ENCODE measurements at regions not wholly inside any gene's neighbourhood (a gene's known extent, or its start where the extent isn't known, plus 50 kb on each side); places are given as distances from the start of the nearest gene placed in this dataset.
"Not testable (repeated sequence)": the region's sequence is repeated elsewhere in the genome, so short reads cannot be mapped to it uniquely, and the experiment has no call there.

GRCh38 chr18:38491195-38491594 lies 925.6 kb upstream of the CELF4 start:
- no peaks in the 10 kb centered on the region for H3K36me3 ChIP-seq (ENCODE audit: control insufficient read depth in 2 of 2, insufficient read depth in 2 of 2, low read length in 1 of 2)
- H3K27ac ChIP-seq (ENCODE audit: control insufficient read depth, insufficient read depth) = no peak overlapping the region
- ChIA-PET SMC1A (ENCODE audit: uncharacterized antibody, unreplicated experiment) (no interaction called here), RAD21 (ENCODE audit: unreplicated experiment) (no interaction called here), CTCF (no interaction called here), POLR2A (no interaction called here)
- FAIRE-seq (no peak), ATAC-seq (no peak), DNase-seq (ENCODE audit: low read depth, low spot score) (no peak)
- in situ Hi-C loops (cut with MboI) = no loop called here
- no peaks in the 10 kb centered on the region for H3K79me2 ChIP-seq (ENCODE audit: control insufficient read depth, insufficient read depth, low read length)
- H2AFZ ChIP-seq (ENCODE audit: control insufficient read depth, low read depth, low read length) = no peak overlapping the region
- no TSS peak for BruUV-seq (replicated peaks)
- H3K4me2 ChIP-seq (ENCODE audit: control insufficient read depth, insufficient read depth) = no peak overlapping the region
- intact Hi-C loops (cut with micrococcal nuclease; ENCODE audit: unreplicated experiment) = no loop called here
- no peak overlapping the region for H3K4me3 ChIP-seq
- WGBS (ENCODE audit: insufficient coverage, insufficient replicate concordance, low lambda C conversion rate, missing lambda C conversion rate) = 27% methylated on average over 4 of the region's 4 CpGs
- no peaks in the 10 kb centered on the region for H3K27me3 ChIP-seq (replicated peaks in 1 of 2; ENCODE audit: control insufficient read depth in 2 of 2, insufficient read depth in 2 of 2, low read length in 1 of 2)
- no peaks in the 10 kb centered on the region for H4K20me1 ChIP-seq (ENCODE audit: control insufficient read depth, insufficient read depth)
- no peaks in the 10 kb centered on the region for H3K9me3 ChIP-seq (replicated peaks; ENCODE audit: control insufficient read depth, insufficient read depth, low read length)
- H3K4me1 ChIP-seq (ENCODE audit: control insufficient read depth, insufficient read depth, low read length) = no peaks in the 10 kb centered on the region
- H3K9ac ChIP-seq (ENCODE audit: control insufficient read depth, insufficient read depth, low read length) = no peak overlapping the region
- TF ChIP-seq TCF3 (IDR thresholded peaks at IDR 0.05; ENCODE audit: borderline replicate concordance, insufficient read depth, low read depth, low read length) (no peak), CEBPZ (IDR thresholded peaks at IDR 0.05; ENCODE audit: low read depth, low read length) (no peak), JUND (IDR thresholded peaks at IDR 0.05; ENCODE audit: low read depth, low read length) (no peak), BRCA1 (IDR thresholded peaks at IDR 0.05; ENCODE audit: low read depth, low read length) (no peak), PBX3 (IDR thresholded peaks at IDR 0.05; ENCODE audit: insufficient replicate concordance, low read depth, low read length) (no peak), IRF3 (IDR thresholded peaks at IDR 0.05) (no peak)

- H3K4me2 ChIP-seq (ENCODE audit: control insufficient read depth, insufficient read depth); POLR2A ChIA-PET; H3K79me2 ChIP-seq (ENCODE audit: control insufficient read depth, insufficient read depth, low read length); H3K4me3 ChIP-seq; FAIRE-seq; ATAC-seq; H3K27ac ChIP-seq (ENCODE audit: control insufficient read depth, insufficient read depth); H4K20me1 ChIP-seq (ENCODE audit: control insufficient read depth, insufficient read depth); in situ Hi-C loops (cut with MboI); H3K36me3 ChIP-seq (ENCODE audit: control insufficient read depth in 2 of 2, insufficient read depth in 2 of 2, low read length in 1 of 2); H3K4me1 ChIP-seq (ENCODE audit: control insufficient read depth, insufficient read depth, low read length); SMC1A ChIA-PET (ENCODE audit: uncharacterized antibody, unreplicated experiment); CTCF ChIA-PET; intact Hi-C loops (cut with micrococcal nuclease; ENCODE audit: unreplicated experiment); H3K9ac ChIP-seq (ENCODE audit: control insufficient read depth, insufficient read depth, low read length); RAD21 ChIA-PET (ENCODE audit: unreplicated experiment); H2AFZ ChIP-seq (ENCODE audit: control insufficient read depth, low read depth, low read length); BruUV-seq (replicated peaks); H3K27me3 ChIP-seq (replicated peaks in 1 of 2; ENCODE audit: control insufficient read depth in 2 of 2, insufficient read depth in 2 of 2, low read length in 1 of 2); H3K9me3 ChIP-seq (replicated peaks; ENCODE audit: control insufficient read depth, insufficient read depth, low read length); DNase-seq (ENCODE audit: low read depth, low spot score): not testable (repeated sequence)
- WGBS (ENCODE audit: insufficient coverage, insufficient replicate concordance, low lambda C conversion rate, missing lambda C conversion rate) = 32% methylated on average over 8 of the region's 8 CpGs
These were observed 924.1 kb upstream of the CELF4 start for GRCh38 chr18:38489721-38490120.

Measured in GM12878 (cell line).